Nephron (organoid): ENCODE measurements at regions not wholly inside any gene's neighbourhood (a gene's known extent, or its start where the extent isn't known, plus 50 kb on each side); places are given as distances from the start of the nearest gene placed in this dataset.

Source experiments
- H3K27ac Mint-ChIP-seq, 3 experiments: 2 replicates each; pipeline ENCODE4 v1.8.0; 2020; ENCODE audit warnings: mixed read lengths in 3 of 3, mild to moderate bottlenecking in 2 of 3, moderate library complexity in 1 of 3
- H3K27me3 Mint-ChIP-seq: 2 replicates; pipeline ENCODE4 v1.8.0; 2021; ENCODE audit warnings: low read depth, mild to moderate bottlenecking, moderate library complexity, mixed read lengths
- H3K36me3 Mint-ChIP-seq: 2 replicates; pipeline ENCODE4 v1.8.0; 2020; ENCODE audit warnings: low read depth, mixed read lengths
- H3K4me1 Mint-ChIP-seq: 2 replicates; pipeline ENCODE4 v1.8.0; 2020; ENCODE audit warnings: mixed read lengths
- H3K4me3 Mint-ChIP-seq, 3 experiments: 2 replicates each; pipeline ENCODE4 v1.8.0; 2020; ENCODE audit warnings: mild to moderate bottlenecking in 3 of 3, mixed read lengths in 3 of 3, moderate library complexity in 2 of 3
- H3K9me3 Mint-ChIP-seq: 2 replicates; pipeline ENCODE4 v1.8.0; 2020; ENCODE audit warnings: mixed read lengths
- CTCF ChIP-seq, 3 experiments: fragments of 200-600 bp; sonication (generic); IDR thresholded peaks; one replicate each; pipeline ENCODE4 v1.5.0; 2021; ENCODE audit warnings: antibody characterized with exemption in 3 of 3; ENCODE audit not compliant: unreplicated experiment in 3 of 3

GRCh38 chr1:175861626-175862367 lies 118.4 kb upstream of the TNR start:
- Mint-ChIP-seq H3K9me3 (no peaks in the 10 kb centered on the region), H3K27me3 (peaks cover 28% of the 10 kb centered on the region), H3K36me3 (no peaks in the 10 kb centered on the region), H3K27ac (no peak overlapping the region), H3K4me1 (peaks cover 24% of the 10 kb centered on the region), H3K4me3 (no peak overlapping the region)
- no peak for TF ChIP-seq CTCF (IDR thresholded peaks at IDR 0.05; ENCODE audit: unreplicated experiment in 3 of 3)

- no peak overlapping the region for H3K4me3 Mint-ChIP-seq
- peaks cover 31% of the 10 kb centered on the region for H3K27me3 Mint-ChIP-seq
- no peaks in the 10 kb centered on the region for H3K9me3 Mint-ChIP-seq
- H3K36me3 Mint-ChIP-seq, result no peaks in the 10 kb centered on the region
- no peak for TF ChIP-seq CTCF (IDR thresholded peaks at IDR 0.05; ENCODE audit: unreplicated experiment in 3 of 3)
- H3K4me1 Mint-ChIP-seq, result no peaks in the 10 kb centered on the region
- no peak overlapping the region for H3K27ac Mint-ChIP-seq
These were observed 114.4 kb upstream of the TNR start for GRCh38 chr1:175857756-175858155.

GRCh38 chr1:175853681-175854080 lies 110.3 kb upstream of the TNR start:
- Mint-ChIP-seq H3K27ac (no peak overlapping the region), H3K4me1 (no peaks in the 10 kb centered on the region), H3K4me3 (no peak overlapping the region), H3K27me3 (peaks cover 18% of the 10 kb centered on the region), H3K9me3 (no peaks in the 10 kb centered on the region), H3K36me3 (no peaks in the 10 kb centered on the region)
- no peak for TF ChIP-seq CTCF (IDR thresholded peaks at IDR 0.05; ENCODE audit: unreplicated experiment in 3 of 3)

- Mint-ChIP-seq H3K27me3 (peaks cover 6% of the 10 kb centered on the region), H3K4me1 (no peaks in the 10 kb centered on the region), H3K36me3 (no peaks in the 10 kb centered on the region)
These were observed 108.4 kb upstream of the TNR start for GRCh38 chr1:175851749-175852148.

GRCh38 chr1:175848329-175848728 lies 104.9 kb upstream of the TNR start:
- Mint-ChIP-seq H3K27ac (no peak overlapping the region), H3K9me3 (no peaks in the 10 kb centered on the region), H3K27me3 (no peaks in the 10 kb centered on the region), H3K36me3 (no peaks in the 10 kb centered on the region), H3K4me1 (no peaks in the 10 kb centered on the region), H3K4me3 (no peak overlapping the region)
- TF ChIP-seq CTCF (IDR thresholded peaks at IDR 0.05; ENCODE audit: unreplicated experiment in 3 of 3), result no peak

More at GRCh38 chr1:175851749-175852148, 108.4 kb upstream of the TNR start:
- Mint-ChIP-seq H3K4me3 (no peak overlapping the region), H3K27ac (no peak overlapping the region), H3K9me3 (no peaks in the 10 kb centered on the region)
- no peak for TF ChIP-seq CTCF (IDR thresholded peaks at IDR 0.05; ENCODE audit: unreplicated experiment in 3 of 3)

- no peak overlapping the region for H3K27ac Mint-ChIP-seq
- no peaks in the 10 kb centered on the region for H3K36me3 Mint-ChIP-seq
- no peak overlapping the region for H3K4me3 Mint-ChIP-seq
- peaks cover 6% of the 10 kb centered on the region for H3K27me3 Mint-ChIP-seq
- peaks cover 10% of the 10 kb centered on the region for H3K4me1 Mint-ChIP-seq
- no peak for TF ChIP-seq CTCF (IDR thresholded peaks at IDR 0.05; ENCODE audit: unreplicated experiment in 3 of 3)
- no peaks in the 10 kb centered on the region for H3K9me3 Mint-ChIP-seq
These were observed 102.6 kb upstream of the TNR start for GRCh38 chr1:175845985-175846384.
